HG02610 (cell line): ENCODE measurements at regions not wholly inside any gene's neighbourhood (a gene's known extent, or its start where the extent isn't known, plus 50 kb on each side); places are given as distances from the start of the nearest gene placed in this dataset.
"Not testable (repeated sequence)": the region's sequence is repeated elsewhere in the genome, so short reads cannot be mapped to it uniquely, and the experiment has no call there.

Experiments
- ATAC-seq: cut with Tn5 transposase; IDR thresholded peaks from one replicate; pipeline ENCODE4 v1.9.1; 2021; ENCODE audit warnings: mild to moderate bottlenecking, moderate library complexity; ENCODE audit not compliant: unreplicated experiment

DNA sequence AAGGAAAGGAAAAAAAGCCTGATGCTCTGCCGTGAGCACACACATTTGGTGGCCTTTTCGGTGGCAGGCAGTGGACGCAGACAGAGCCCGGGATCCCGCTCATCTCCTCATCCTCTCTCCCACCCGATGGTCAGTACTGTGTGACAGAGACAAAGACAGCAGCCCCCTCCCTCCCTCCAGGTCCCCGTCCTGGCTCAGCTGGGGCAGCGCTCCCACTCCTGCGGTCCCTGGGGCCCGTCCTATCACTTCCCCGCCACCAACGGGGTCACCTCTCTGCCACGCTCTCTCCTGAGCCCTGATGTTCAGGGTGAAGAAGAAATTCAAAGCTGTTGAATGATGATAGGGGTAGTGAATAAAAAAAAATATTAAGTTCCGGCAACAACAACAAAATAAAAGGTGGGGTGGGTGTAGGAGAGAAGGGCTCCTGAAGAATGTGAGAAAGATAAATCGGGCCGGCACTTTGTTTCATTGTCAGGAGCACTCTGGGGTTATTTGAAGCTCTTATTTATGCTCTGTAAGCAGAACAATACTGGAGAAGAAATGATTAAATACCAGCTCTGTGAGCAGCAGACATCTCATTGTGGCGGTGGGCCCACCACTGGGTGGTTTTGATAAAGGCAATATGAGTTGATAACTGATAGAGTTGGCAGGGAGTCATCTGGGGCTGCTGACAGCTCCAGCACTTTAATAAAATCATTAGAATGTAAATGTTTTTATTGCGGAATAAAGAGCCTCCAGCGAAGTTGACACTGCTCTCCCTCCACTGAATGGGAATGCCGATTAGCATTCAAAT is 417.7 kb downstream of the IRX1 start:
- no peak for ATAC-seq

DNA sequence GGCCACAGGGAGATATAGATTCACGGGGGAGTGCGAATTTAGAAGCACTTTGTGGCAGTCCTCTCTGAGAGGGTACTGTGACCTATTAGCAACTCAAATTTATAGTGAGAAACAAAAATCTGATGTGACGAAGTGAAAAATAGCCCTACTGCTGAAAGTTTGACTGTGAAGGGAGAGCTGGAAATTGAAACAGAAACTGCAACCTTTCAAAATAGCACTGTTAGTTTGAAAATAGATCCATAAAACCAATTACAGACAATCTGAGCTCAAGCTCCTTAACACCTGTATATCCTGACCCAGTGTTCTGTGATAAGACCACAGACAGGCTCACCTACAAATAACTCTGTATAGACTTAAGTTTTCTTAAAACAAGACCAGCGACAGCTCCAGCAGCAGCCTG is 420.1 kb downstream of the IRX1 start:
- no peak for ATAC-seq

DNA sequence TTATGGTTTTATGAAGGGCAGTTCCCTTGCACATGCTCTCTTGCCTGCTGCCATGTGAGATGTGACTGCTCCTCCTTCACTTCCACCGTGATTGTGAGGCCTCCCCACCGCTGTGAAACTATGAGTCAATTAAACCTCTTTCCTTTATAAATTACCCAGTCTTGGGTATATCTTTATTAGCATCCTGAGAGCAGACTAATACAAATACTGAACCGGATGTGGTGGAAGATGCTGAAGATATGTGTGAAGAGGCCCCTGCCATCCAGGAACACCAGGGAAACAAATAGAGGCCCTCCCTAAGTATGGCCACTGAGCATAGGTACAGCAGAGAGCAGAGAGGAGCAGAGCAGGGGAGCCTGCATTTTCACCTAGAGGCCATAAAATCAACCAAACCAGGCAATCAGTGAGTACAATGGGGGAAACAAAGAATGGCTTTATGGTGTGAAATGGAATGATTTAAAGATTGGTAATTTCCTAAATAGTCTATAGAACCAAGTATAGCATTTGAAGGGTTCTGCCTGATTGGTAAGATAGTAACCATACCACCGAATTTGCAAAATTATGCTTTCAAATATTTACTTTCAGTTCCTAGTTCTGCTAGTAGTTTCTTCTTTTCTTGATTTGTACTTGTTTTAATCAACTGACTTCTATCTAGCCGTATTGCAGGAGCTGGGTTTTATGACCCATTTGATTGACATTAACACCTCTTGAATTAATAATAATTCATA is 421.6 kb downstream of the IRX1 start:
- ATAC-seq = no peak

DNA sequence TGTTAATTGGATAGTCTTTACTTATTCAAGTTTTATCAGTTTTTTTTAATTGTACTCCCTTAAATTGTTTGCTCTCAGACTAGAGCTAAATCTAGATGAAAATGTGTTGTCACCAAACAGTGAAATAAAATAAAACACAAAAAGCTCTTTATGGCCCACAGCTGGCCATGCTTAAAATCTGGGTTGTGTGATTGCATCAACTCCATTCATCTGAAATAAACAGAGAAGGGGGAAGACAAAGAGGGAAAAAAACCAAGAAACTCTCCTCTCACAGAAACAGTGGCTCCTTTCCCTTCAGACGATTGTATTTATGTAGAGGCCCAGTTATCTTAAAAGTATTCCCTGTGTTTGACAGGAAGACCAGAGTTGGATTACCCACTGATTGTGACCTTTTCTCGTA is 422.4 kb downstream of the IRX1 start:
- ATAC-seq = no peak

- no peak for ATAC-seq
Measured at GRCh38 chr5:4019009-4019769, 423.6 kb downstream of the IRX1 start.

GRCh38 chr5:4019841-4020240 is 424.2 kb downstream of the IRX1 start:
- no peak for ATAC-seq

GRCh38 chr5:4020400-4020799 is 424.8 kb downstream of the IRX1 start:
- no peak for ATAC-seq

GRCh38 chr5:4022056-4022670 is 426.5 kb downstream of the IRX1 start:
- ATAC-seq = no peak

DNA sequence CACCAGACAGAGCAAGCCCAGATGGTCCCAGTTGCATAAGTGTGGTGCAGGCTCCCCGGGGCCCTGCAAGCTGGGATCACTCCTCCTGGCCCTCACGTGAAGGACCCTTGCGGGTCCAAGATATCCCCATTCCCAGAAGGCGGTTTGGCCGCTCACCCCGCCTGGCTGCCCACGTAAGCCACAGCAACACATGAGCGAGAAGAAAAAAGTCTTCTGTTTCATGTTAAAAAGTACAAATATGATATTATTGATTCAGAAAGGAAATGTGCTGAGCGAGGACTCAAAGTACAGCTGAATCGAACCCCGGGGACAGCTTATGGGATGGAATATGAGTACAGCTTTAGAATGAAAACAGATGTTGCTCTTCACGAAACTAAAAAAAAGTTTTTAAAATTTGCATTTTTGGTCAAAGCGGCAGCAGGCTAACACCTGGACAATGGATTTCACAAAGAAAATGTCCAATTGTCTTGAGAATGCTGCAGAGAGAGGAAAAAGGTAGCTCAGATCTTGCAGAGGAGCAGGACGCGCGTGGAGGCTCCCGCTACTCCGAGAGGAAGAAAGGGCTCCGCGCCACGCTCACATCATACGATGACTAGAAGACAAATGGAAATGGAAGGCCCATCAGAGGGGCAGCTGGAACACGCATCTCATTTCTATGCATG is 427.6 kb downstream of the IRX1 start:
- ATAC-seq = no peak

GRCh38 chr5:4023753-4024335 is 428.2 kb downstream of the IRX1 start:
- no peak for ATAC-seq

- no peak for ATAC-seq
Measured at GRCh38 chr5:4027088-4027734, 431.6 kb downstream of the IRX1 start.

DNA sequence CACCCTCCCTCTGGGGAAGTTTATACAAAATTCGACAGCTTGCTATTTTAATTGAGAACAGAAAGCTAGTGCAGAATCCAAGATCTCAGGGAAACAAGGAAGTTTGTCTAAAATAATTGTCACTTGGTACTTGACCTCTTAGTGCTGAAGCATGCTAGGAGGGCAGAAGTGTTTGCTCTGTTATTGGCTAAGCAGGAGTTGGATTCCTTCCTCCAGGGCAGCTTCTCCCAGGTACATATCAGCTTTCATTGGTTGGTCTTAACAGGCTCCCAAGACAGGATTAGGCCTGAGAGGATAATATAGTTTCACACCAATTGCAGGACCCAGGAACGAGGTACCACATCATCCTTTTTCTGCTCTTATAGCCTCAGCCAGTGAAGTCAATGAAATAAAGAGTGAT is 432.8 kb downstream of the IRX1 start:
- ATAC-seq = no peak

DNA sequence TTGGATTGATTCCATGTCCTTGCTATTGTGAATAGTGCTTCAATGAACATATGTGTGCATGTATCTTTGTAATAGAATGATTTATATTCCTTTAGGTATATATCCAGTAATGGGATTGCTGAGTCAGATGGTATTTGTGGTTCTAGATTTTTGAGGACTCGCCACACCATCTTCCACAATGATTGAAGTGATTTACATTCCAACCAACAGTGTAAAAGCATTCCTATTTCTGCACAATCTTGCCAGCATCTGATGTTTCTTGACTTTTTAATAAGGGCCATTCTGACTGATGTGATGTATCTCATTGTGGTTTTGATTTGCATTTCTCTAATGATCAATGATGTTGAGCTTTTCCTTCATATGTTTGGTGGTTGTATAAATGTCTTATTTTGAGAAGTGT is 437.9 kb downstream of the IRX1 start:
- ATAC-seq = not testable (repeated sequence)

- ATAC-seq = no peak
Measured at GRCh38 chr5:4036861-4037260, 441.2 kb downstream of the IRX1 start.

GRCh38 chr5:4038994-4039393 is 443.4 kb downstream of the IRX1 start:
- ATAC-seq = no peak

- no peak for ATAC-seq
Measured at GRCh38 chr5:4042311-4042710, 446.7 kb downstream of the IRX1 start.

GRCh38 chr5:4043135-4043534 is 447.5 kb downstream of the IRX1 start:
- no peak for ATAC-seq

- ATAC-seq = no peak
Measured at GRCh38 chr5:4044881-4045280, 449.2 kb downstream of the IRX1 start.

DNA sequence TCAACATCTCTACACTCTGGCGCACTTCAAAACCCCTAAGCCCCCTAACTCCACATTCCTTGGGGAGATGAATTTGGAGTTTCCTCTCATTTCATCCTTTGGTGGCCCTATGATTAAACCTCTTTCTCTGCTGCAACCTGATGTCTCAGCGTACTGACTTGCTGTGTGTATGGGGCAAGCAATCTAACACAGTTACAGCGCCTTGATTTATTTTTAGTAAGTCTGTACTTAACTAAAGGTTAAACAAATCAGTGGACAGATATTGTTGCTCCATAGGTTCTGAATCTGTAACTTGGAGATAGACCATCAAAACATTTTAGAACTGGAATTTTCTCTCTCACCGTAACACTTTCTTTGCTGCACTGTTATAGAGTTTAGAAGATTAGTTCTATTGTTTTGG is 452.8 kb downstream of the IRX1 start:
- no peak for ATAC-seq

DNA sequence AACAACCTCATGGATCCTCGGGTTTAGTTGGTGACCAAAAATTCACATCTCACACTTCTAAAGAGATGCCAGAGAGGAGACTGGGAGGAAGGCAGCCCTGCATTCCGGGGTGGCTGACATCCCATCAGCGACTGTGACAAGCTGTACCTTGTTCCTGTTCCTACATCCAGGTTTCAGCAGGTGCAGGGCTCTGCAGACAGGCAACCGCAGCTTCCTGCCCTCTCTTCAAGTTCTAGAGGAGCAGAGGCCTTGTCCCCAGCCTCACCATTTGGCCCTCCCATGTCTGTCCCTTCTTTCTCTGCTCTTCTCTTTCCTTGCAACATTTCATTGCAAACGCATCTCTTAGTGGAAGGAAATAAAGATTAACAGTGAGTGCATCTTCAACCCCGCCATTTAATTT is 454.6 kb downstream of the IRX1 start:
- no peak for ATAC-seq
